Skeletal muscle satellite cell (primary cell): ENCODE measurements at regions not wholly inside any gene's neighbourhood (a gene's known extent, or its start where the extent isn't known, plus 50 kb on each side); places are given as distances from the start of the nearest gene placed in this dataset.

Experiments used
- H3K27me3 ChIP-seq: 2 replicates; pipeline ENCODE4 v1.7.0; 2013; ENCODE audit warnings: low read length; ENCODE audit not compliant: control insufficient read depth, insufficient read depth
- H3K36me3 ChIP-seq: 2 replicates; pipeline ENCODE4 v1.7.0; 2013; ENCODE audit warnings: mild to moderate bottlenecking, control low read depth, low read length; ENCODE audit not compliant: insufficient read depth
- H3K4me1 ChIP-seq: 2 replicates; pipeline ENCODE4 v1.7.0; 2013; ENCODE audit warnings: low read length; ENCODE audit not compliant: control insufficient read depth, insufficient read depth
- H3K4me2 ChIP-seq: 2 replicates; pipeline ENCODE4 v1.7.0; 2013; ENCODE audit warnings: mild to moderate bottlenecking, low read length
- H3K4me3 ChIP-seq: 2 replicates; pipeline ENCODE4 v1.7.0; 2013; ENCODE audit warnings: low read length
- H3K9ac ChIP-seq: 2 replicates; pipeline ENCODE4 v1.7.0; 2013; ENCODE audit warnings: mild to moderate bottlenecking, low read depth, low read length, moderate library complexity
- H3K9me3 ChIP-seq: replicated peaks from 2 replicates; pipeline ENCODE4 v1.7.0; 2013; ENCODE audit warnings: mild to moderate bottlenecking, control low read depth, low read length

DNA sequence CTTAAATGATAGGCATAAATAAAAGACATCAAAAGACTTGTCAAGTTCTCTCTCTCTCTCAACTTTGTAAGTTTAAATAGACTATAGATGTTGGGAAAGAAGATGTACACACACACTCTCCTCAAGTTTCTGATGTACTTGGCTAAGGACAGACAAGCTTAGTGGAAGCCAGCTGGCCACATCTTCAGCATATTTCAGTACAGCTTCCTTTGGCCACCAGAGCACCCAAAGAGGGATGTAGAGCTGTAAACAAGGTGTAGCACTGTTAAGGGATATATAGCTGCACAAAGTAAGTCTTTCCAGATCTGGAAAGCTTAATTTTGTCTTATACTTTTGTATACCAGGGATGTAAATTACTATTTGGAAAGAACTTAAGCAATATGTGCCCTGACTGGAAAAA lies 64.3 kb upstream of the MSTN start:
- Histone ChIP-seq H3K9me3 (no peaks in the 10 kb centered on the region), H3K9ac (no peak overlapping the region), H3K4me2 (no peak overlapping the region), H3K4me3 (no peak overlapping the region), H3K27me3 (no peaks in the 10 kb centered on the region), H3K4me1 (no peaks in the 10 kb centered on the region), H3K36me3 (no peaks in the 10 kb centered on the region)

DNA sequence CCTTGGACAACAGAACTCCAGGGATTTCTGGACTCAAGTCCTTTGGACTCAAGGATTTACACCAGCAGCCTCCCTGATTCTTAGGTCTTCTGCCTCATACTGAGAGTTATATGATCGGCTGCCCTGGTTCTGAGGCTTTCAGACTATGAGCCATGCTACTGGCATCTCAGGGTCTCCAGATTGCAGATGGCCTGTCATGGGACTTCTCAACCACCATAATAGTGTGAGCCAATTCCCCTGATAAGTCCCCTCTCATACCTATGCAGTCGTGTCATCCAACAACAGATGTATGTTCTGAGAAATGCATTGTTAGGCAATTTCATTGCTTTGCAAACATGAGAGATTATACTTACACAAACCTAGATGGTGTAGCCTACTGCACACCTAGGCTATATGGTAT lies 61.4 kb upstream of the MSTN start:
- H3K9ac ChIP-seq, result no peak overlapping the region
- no peaks in the 10 kb centered on the region for H3K36me3 ChIP-seq
- H3K27me3 ChIP-seq, result no peaks in the 10 kb centered on the region
- no peak overlapping the region for H3K4me3 ChIP-seq
- H3K4me1 ChIP-seq, result peaks cover 12% of the 10 kb centered on the region
- H3K4me2 ChIP-seq, result no peak overlapping the region
- no peaks in the 10 kb centered on the region for H3K9me3 ChIP-seq

DNA sequence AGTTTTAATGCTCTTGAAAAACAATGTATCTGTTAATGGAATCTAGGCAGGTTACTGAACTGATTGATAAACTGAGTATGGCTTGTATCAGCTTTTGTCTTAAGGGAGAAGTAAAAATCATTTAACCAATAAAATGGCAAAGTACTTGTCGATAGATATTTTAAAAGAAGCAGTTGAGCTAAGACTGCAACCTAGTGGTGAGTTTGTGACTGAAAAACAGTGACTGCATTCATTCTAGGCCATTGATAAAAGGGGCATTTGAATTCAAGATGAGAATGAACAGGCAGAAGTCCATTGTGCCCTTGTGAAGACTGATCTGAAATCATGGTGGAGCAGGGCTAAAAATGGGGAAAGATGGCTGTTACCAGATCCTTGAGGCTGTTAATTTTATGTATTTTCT lies 59.4 kb upstream of the MSTN start:
- peaks cover 12% of the 10 kb centered on the region for H3K4me1 ChIP-seq
- H3K4me2 ChIP-seq, result no peak overlapping the region
- no peaks in the 10 kb centered on the region for H3K36me3 ChIP-seq
- H3K9me3 ChIP-seq, result no peaks in the 10 kb centered on the region
- H3K9ac ChIP-seq, result no peak overlapping the region
- H3K27me3 ChIP-seq, result no peaks in the 10 kb centered on the region
- no peak overlapping the region for H3K4me3 ChIP-seq

DNA sequence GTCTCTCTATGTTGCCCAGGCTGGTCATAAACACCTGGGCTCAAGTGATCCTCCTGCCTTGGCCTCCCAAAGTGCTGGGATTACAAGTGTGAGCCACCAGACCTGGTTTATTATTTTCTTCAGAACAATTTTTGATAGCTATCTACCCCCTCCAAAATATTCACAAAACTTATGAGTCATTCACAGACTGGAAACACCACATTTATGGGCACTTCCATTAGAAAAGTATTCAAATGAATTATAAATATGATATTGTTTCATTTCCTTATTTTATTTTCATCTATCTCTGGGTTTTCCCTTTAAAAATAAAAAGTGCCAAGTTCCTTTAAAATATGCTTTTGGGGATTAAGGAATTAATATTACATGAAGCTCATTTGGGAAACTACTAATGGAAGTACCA lies 58.8 kb upstream of the MSTN start:
- no peak overlapping the region for H3K4me3 ChIP-seq
- no peaks in the 10 kb centered on the region for H3K27me3 ChIP-seq
- H3K4me1 ChIP-seq, result peaks cover 12% of the 10 kb centered on the region

DNA sequence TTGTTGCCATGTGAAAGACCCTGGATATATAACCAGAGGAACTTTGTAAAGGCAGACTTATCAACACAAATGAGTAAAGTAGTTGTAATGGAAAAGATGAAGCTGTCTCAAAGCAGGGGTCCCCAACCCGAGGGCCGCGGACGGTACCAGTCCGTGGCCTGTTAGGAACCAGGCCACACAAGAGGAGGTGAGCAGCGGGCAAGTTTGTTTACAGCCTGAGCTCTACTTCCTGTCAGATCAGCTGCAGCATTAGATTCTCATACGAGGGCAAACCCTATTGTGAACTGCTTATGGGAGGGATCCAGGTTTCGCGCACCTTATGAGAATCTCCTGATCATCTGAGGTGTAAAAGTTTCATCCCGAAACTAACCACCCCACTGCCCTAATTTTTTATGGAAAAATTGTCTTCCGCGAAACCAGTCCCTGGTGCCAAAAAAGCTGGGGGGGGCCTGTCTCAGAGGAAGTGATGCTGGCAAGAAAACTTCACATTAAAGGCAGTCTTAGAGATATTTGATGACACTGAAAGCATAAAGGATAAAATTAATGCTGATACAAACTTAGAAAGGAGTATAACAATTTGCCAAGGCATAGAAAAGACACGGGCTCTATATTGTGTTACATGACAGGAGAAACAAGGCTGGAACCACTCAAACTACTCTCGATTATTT lies 57.5 kb upstream of the MSTN start:
- Histone ChIP-seq H3K9me3 (no peaks in the 10 kb centered on the region), H3K36me3 (no peaks in the 10 kb centered on the region), H3K4me1 (peaks cover 12% of the 10 kb centered on the region), H3K4me3 (no peak overlapping the region), H3K9ac (peak overlapping the region; percentile 16), H3K4me2 (peak overlapping the region; percentile 60), H3K27me3 (no peaks in the 10 kb centered on the region)

More for the DNA sequence above, 58.8 kb upstream of the MSTN start:
- H3K36me3 ChIP-seq, result no peaks in the 10 kb centered on the region
- no peak overlapping the region for H3K9ac ChIP-seq
- no peak overlapping the region for H3K4me2 ChIP-seq
- H3K9me3 ChIP-seq, result no peaks in the 10 kb centered on the region

DNA sequence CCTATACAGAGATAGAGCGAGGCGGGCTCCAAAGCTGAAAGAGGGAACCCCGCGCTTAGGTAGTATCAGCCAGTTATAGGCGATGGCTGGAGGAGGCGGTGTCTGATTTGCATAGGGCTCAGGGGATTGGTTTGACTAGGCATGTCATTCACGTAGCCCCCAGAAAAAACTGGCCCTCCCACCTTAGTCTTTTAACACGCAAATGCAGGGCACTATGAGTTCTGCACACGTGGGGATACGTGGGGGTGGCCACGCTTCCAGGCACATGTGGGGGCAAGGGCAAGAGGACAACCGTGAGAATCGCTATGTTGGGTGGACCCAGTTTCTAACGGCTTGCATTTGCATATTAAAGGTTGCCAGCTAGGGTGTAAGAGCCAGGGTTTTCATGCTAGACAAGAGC lies 56.7 kb upstream of the MSTN start:
- Histone ChIP-seq H3K4me2 (no peak overlapping the region), H3K27me3 (no peaks in the 10 kb centered on the region), H3K4me3 (no peak overlapping the region), H3K9ac (no peak overlapping the region), H3K4me1 (peaks cover 12% of the 10 kb centered on the region), H3K36me3 (no peaks in the 10 kb centered on the region), H3K9me3 (no peaks in the 10 kb centered on the region)

DNA sequence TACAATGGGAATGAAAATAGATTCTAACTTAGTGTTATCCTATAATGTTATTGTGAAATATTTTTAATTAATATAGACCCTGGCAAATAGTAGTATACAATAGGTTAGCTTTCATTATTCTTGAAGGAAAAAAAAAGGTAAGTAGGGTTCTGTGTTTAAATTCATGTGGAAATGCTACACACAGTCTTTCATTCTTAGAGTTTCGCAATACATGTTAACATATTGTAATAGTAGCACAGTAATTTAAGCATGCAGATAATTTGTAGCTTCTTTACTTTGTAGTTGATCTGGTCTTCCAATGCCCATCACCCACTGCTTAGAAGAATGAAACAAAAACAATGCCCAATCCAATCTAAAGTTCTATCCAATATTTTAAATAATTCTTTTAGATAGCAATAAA lies 54.8 kb upstream of the MSTN start:
- no peaks in the 10 kb centered on the region for H3K36me3 ChIP-seq
- H3K9ac ChIP-seq, result no peak overlapping the region
- H3K27me3 ChIP-seq, result no peaks in the 10 kb centered on the region
- no peak overlapping the region for H3K4me3 ChIP-seq
- H3K4me1 ChIP-seq, result peaks cover 12% of the 10 kb centered on the region
- H3K4me2 ChIP-seq, result no peak overlapping the region
- H3K9me3 ChIP-seq, result no peaks in the 10 kb centered on the region

DNA sequence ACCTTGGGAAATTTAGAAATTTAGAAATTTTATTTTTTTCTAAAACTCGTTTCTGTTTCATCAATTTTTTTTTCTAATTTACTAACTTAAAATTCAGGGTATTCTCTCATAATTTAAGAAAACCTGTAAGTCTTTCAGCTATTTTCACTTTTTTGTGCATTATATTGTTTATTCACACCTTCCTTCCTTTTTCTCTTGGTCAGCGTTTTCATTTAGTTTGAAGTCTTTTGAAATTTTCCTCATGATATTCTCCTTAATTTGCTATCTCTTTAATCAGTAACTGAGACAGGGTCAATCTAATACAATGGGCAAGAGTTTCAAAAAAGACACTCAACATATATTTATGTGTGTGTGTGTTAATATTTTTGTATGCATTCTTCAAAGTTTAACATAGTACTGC lies 50.5 kb upstream of the MSTN start:
- H3K9me3 ChIP-seq, result no peaks in the 10 kb centered on the region
- no peaks in the 10 kb centered on the region for H3K36me3 ChIP-seq
- H3K4me1 ChIP-seq, result peaks cover 20% of the 10 kb centered on the region
- H3K4me2 ChIP-seq, result no peak overlapping the region
- no peaks in the 10 kb centered on the region for H3K27me3 ChIP-seq
- no peak overlapping the region for H3K9ac ChIP-seq
- H3K4me3 ChIP-seq, result no peak overlapping the region
